Mesenchymal stem cell (in vitro differentiated cells and primary cell): ENCODE measurements at regions not wholly inside any gene's neighbourhood (a gene's known extent, or its start where the extent isn't known, plus 50 kb on each side); places are given as distances from the start of the nearest gene placed in this dataset. TPM values are rescaled to one million over a fixed set of nuclear protein-coding genes. Genes with fewer than 3 reads are reported as not detected.

Source experiments
- DNase-seq: peaks from one replicate; pipeline ENCODE4 v3.0.0-alpha.2; 2013
- H2AFZ ChIP-seq: one replicate; pipeline ENCODE4 v1.6.1; 2013; ENCODE audit warnings: low read depth, mild to moderate bottlenecking, control low read depth, inconsistent platforms, low read length, moderate library complexity
- H2AK5ac ChIP-seq: 2 replicates; pipeline ENCODE4 v1.6.1; 2013; ENCODE audit warnings: low read length, moderate library complexity, mild to moderate bottlenecking, inconsistent platforms; ENCODE audit not compliant: severe bottlenecking
- H2BK120ac ChIP-seq: one replicate; pipeline ENCODE4 v1.6.1; 2013; ENCODE audit warnings: low read depth, mild to moderate bottlenecking, inconsistent platforms, low read length, moderate library complexity
- H2BK12ac ChIP-seq, 2 experiments: one replicate each; pipeline ENCODE4 v1.6.1; 2013; ENCODE audit warnings: inconsistent platforms in 2 of 2, low read length in 2 of 2, mild to moderate bottlenecking in 2 of 2, moderate library complexity in 2 of 2, control low read depth in 1 of 2
- H2BK15ac ChIP-seq: one replicate; pipeline ENCODE4 v1.6.1; 2013; ENCODE audit warnings: mild to moderate bottlenecking, low read depth, inconsistent platforms; ENCODE audit not compliant: poor library complexity, severe bottlenecking
- H2BK5ac ChIP-seq: 2 replicates; pipeline ENCODE4 v1.6.1; 2013; ENCODE audit warnings: low read depth, mild to moderate bottlenecking, low read length, control low read depth, inconsistent platforms; ENCODE audit not compliant: poor library complexity, severe bottlenecking
- H3K14ac ChIP-seq, 2 experiments: one replicate each; pipeline ENCODE4 v1.6.1; 2013; ENCODE audit warnings: inconsistent platforms in 2 of 2, low read length in 2 of 2, control low read depth in 1 of 2, mild to moderate bottlenecking in 1 of 2, moderate library complexity in 1 of 2
- H3K18ac ChIP-seq, 2 experiments: one replicate each; pipeline ENCODE4 v1.6.1; 2013; ENCODE audit warnings: inconsistent platforms in 2 of 2, low read length in 2 of 2, control low read depth in 1 of 2, low read depth in 1 of 2, mild to moderate bottlenecking in 1 of 2
- H3K23ac ChIP-seq, 2 experiments: one replicate each; pipeline ENCODE4 v1.6.1; 2013; ENCODE audit warnings: inconsistent platforms in 2 of 2, low read length in 2 of 2, mild to moderate bottlenecking in 2 of 2, moderate library complexity in 2 of 2, control low read depth in 1 of 2
- H3K27ac ChIP-seq: 2 replicates; pipeline ENCODE4 v1.5.1; 2013; ENCODE audit warnings: mild to moderate bottlenecking, moderate library complexity, low read length, control low read depth, inconsistent platforms; ENCODE audit not compliant: poor library complexity, severe bottlenecking
- H3K27me3 ChIP-seq, 2 experiments: 2 replicates each; pipeline versions ENCODE4 v1.6.1 to v1.7.0; 2013; ENCODE audit warnings: low read length in 2 of 2, mild to moderate bottlenecking in 2 of 2, moderate library complexity in 2 of 2, control low read depth in 1 of 2, inconsistent platforms in 1 of 2; ENCODE audit not compliant: control insufficient read depth in 1 of 2, insufficient read depth in 1 of 2
- H3K36me3 ChIP-seq, 2 experiments: 2 replicates each; pipeline versions ENCODE4 v1.6.1 to v1.7.0; 2013; ENCODE audit warnings: low read length in 2 of 2, control low read depth in 1 of 2, inconsistent platforms in 1 of 2, low read depth in 1 of 2, mild to moderate bottlenecking in 1 of 2; ENCODE audit not compliant: insufficient read depth in 2 of 2, control insufficient read depth in 1 of 2
- H3K4ac ChIP-seq, 2 experiments: one replicate each; pipeline ENCODE4 v1.6.1; 2013; ENCODE audit warnings: inconsistent platforms in 2 of 2, low read length in 2 of 2, mild to moderate bottlenecking in 2 of 2, moderate library complexity in 2 of 2, control low read depth in 1 of 2, low read depth in 1 of 2
- H3K4me1 ChIP-seq: 2 replicates; pipeline ENCODE4 v1.6.1; 2013; ENCODE audit warnings: low read depth, low read length, control low read depth; ENCODE audit not compliant: control insufficient read depth, insufficient read depth
- H3K4me2 ChIP-seq: 2 replicates; pipeline ENCODE4 v1.6.1; 2013; ENCODE audit warnings: low read length, mild to moderate bottlenecking, inconsistent platforms; ENCODE audit not compliant: poor library complexity, severe bottlenecking
- H3K4me3 ChIP-seq, 2 experiments: 2 replicates each; pipeline versions ENCODE4 v1.5.1 to v1.7.0; 2013; ENCODE audit warnings: low read length in 2 of 2, mild to moderate bottlenecking in 2 of 2, control low read depth in 1 of 2, low read depth in 1 of 2; ENCODE audit not compliant: insufficient read depth in 1 of 2
- H3K79me1 ChIP-seq: replicated peaks from 2 replicates; pipeline ENCODE4 v1.6.1; 2013; ENCODE audit warnings: mild to moderate bottlenecking, control low read depth, low read length, inconsistent platforms; ENCODE audit not compliant: poor library complexity, severe bottlenecking
- H3K9ac ChIP-seq: 2 replicates; pipeline ENCODE4 v1.7.0; 2013; ENCODE audit warnings: mild to moderate bottlenecking, low read length, moderate library complexity
- H3K9me3 ChIP-seq: 2 replicates; pipeline ENCODE4 v1.7.0; 2013; ENCODE audit warnings: mild to moderate bottlenecking, low read length; ENCODE audit not compliant: control insufficient read depth
- H4K8ac ChIP-seq: one replicate; pipeline ENCODE4 v1.6.1; 2013; ENCODE audit warnings: inconsistent platforms, mild to moderate bottlenecking, low read length, moderate library complexity
- H4K91ac ChIP-seq: one replicate; pipeline ENCODE4 v1.6.1; 2013; ENCODE audit warnings: mild to moderate bottlenecking, low read length, inconsistent platforms
- WGBS: methylation state at CpG from one replicate; pipeline ENCODE4 v1.1.7; 2013; ENCODE audit warnings: mixed read lengths; 5-methylcytosine and 5-hydroxymethylcytosine counted together
- small RNA-seq: library from polyadenylated mRNA; stranded (forward); fragments of <200 nt; extraction: miRNeasy Mini kit (QIAGEN cat#:217004); gene quantifications from one replicate; pipeline ENCODE3, GENCODE V24; 2013; ENCODE audit warnings: low read depth

DNA sequence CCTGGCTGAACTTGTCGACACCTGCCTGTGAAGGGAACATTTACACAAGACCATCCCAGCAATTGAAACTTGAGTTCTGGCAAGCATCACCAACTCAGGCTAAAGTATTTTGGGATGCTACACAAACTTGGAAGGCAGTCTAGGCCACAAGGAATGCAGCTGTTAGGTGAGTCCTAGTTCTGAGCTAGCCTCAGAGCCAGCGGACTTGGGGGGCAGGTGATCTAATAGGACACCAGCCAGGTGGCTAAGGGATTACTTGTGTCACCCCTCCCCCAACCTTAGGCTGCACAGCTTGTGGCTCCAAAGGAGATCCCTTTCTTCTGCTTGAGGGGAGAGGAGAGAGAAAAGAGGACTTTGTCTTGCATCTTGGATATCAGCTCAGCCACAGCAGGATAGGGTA is 62.3 kb upstream of the DKK2 start:
- no peak overlapping the region for H2AK5ac ChIP-seq
- H2AFZ ChIP-seq, result no peak overlapping the region
- no peak for DNase-seq
- no peak overlapping the region for H3K9ac ChIP-seq
- H3K14ac ChIP-seq, result no peak overlapping the region
- no peak overlapping the region for H2BK15ac ChIP-seq
- no peak overlapping the region for H2BK12ac ChIP-seq
- peaks cover 5% of the 10 kb centered on the region for H3K4me1 ChIP-seq
- H3K18ac ChIP-seq, result no peak overlapping the region
- H2BK120ac ChIP-seq, result no peak overlapping the region
- no peak overlapping the region for H3K4me2 ChIP-seq
- no peaks in the 10 kb centered on the region for H3K36me3 ChIP-seq
- no peak overlapping the region for H3K23ac ChIP-seq
- WGBS, result 72% methylated on average over 2 of the region's 2 CpGs
- peaks cover 0 to 2% of the 10 kb centered on the region in 2 experiments for H3K27me3 ChIP-seq
- H4K91ac ChIP-seq, result peak overlapping the region; percentile 22
- no peak overlapping the region for H3K4ac ChIP-seq
- H3K4me3 ChIP-seq, result no peak overlapping the region
- no peaks in the 10 kb centered on the region for H3K9me3 ChIP-seq
- no peaks in the 10 kb centered on the region for H3K79me1 ChIP-seq
- no peak overlapping the region for H4K8ac ChIP-seq
- no peak overlapping the region for H3K27ac ChIP-seq
- H2BK5ac ChIP-seq, result no peak overlapping the region

DNA sequence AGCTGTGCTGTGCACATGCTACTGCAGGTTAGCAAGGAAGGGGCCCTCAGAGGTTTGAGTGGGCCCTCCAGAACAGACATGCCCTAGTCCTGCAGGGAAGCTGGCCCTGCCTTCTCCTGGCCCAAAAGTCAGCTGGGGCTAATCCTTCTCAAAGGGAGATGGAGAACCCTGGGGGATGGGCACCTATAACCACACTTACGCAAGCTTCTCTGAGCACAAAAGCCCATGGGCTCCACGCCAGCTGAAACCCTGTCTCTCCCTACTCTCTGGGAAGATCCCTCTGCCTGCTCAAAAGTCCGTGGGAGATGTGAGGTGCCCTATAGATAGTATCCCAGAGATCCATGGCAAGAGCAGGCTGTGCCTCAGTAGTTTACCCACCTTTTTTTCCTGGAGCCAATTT is 58.9 kb upstream of the DKK2 start:
- H3K14ac ChIP-seq, result peak overlapping the region in 1 of 2 experiments; percentile 91
- H3K27ac ChIP-seq, result no peak overlapping the region
- no peak overlapping the region for H3K9ac ChIP-seq
- no peak overlapping the region for H4K8ac ChIP-seq
- 91% methylated on average over 3 of the region's 3 CpGs for WGBS
- no peak for DNase-seq
- H3K36me3 ChIP-seq, result no peaks in the 10 kb centered on the region
- H3K4me1 ChIP-seq, result peaks cover 5% of the 10 kb centered on the region
- no peak overlapping the region for H2BK15ac ChIP-seq
- H2BK5ac ChIP-seq, result no peak overlapping the region
- H2BK120ac ChIP-seq, result no peak overlapping the region
- no peak overlapping the region for H4K91ac ChIP-seq
- H3K27me3 ChIP-seq, result peaks cover 0 to 2% of the 10 kb centered on the region in 2 experiments
- no peaks in the 10 kb centered on the region for H3K9me3 ChIP-seq
- H3K4ac ChIP-seq, result peak overlapping the region in 1 of 2 experiments; percentile 37
- no peak overlapping the region for H3K4me2 ChIP-seq
- H2BK12ac ChIP-seq, result no peak overlapping the region
- H3K79me1 ChIP-seq, result no peaks in the 10 kb centered on the region
- no peak overlapping the region for H3K18ac ChIP-seq
- no peak overlapping the region for H3K4me3 ChIP-seq
- no peak overlapping the region for H2AFZ ChIP-seq
- H2AK5ac ChIP-seq, result peak overlapping the region; percentile 50
- no peak overlapping the region for H3K23ac ChIP-seq

DNA sequence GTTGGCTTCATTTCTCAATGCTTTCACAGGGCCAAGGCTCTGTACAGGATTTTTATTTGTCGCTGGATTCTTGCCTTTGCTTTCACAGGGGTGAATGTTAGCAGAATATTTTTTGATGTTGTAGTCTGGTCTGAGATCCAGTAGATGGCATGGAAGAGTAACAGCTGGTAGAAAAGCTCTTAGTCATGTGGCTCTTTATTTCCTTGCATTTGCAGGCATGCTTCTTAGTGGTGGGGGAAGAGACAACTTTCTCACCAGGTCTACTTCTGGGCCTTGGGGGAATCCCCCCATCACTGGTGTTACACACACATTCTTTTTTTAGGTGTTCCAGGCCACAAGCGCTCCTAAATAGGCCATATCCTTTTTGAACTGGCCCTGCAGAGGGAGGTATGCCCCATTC is 58.2 kb upstream of the DKK2 start:
- H3K23ac ChIP-seq, result no peak overlapping the region
- peak overlapping the region in 1 of 2 experiments; percentile 91 for H3K14ac ChIP-seq
- peaks cover 5% of the 10 kb centered on the region for H3K4me1 ChIP-seq
- H4K8ac ChIP-seq, result no peak overlapping the region
- H2BK15ac ChIP-seq, result no peak overlapping the region
- no peak overlapping the region for H2AFZ ChIP-seq
- H3K18ac ChIP-seq, result no peak overlapping the region
- H3K9me3 ChIP-seq, result no peaks in the 10 kb centered on the region
- H3K27ac ChIP-seq, result no peak overlapping the region
- H3K36me3 ChIP-seq, result no peaks in the 10 kb centered on the region
- peak; percentile 48 for DNase-seq
- 99% methylated on average over 2 of the region's 2 CpGs for WGBS
- no peaks in the 10 kb centered on the region for H3K79me1 ChIP-seq
- H2AK5ac ChIP-seq, result no peak overlapping the region
- no peak overlapping the region for H3K9ac ChIP-seq
- peaks cover 0 to 2% of the 10 kb centered on the region in 2 experiments for H3K27me3 ChIP-seq
- H3K4me2 ChIP-seq, result no peak overlapping the region
- H2BK120ac ChIP-seq, result no peak overlapping the region
- no peak overlapping the region for H3K4me3 ChIP-seq
- peak overlapping the region in 1 of 2 experiments; percentile 54 for H2BK12ac ChIP-seq
- no peak overlapping the region for H2BK5ac ChIP-seq
- no peak overlapping the region for H3K4ac ChIP-seq
- no peak overlapping the region for H4K91ac ChIP-seq

Small RNAs in the stretch of these regions (small RNA-seq; reads per million reads assigned to genes)
- gene RNU6-551P, result not detected
